D341Med (cell line): ENCODE measurements at regions not wholly inside any gene's neighbourhood (a gene's known extent, or its start where the extent isn't known, plus 50 kb on each side); places are given as distances from the start of the nearest gene placed in this dataset.
"Not testable (repeated sequence)": the region's sequence is repeated elsewhere in the genome, so short reads cannot be mapped to it uniquely, and the experiment has no call there.

Experiments used
- DNase-seq: peaks from one replicate; pipeline ENCODE4 v3.0.0; 2012; ENCODE audit warnings: low spot score

GRCh38 chr9:761793-762560 lies 79.5 kb upstream of the DMRT1 start:
- DNase-seq: no peak

GRCh38 chr9:763692-764091 lies 77.8 kb upstream of the DMRT1 start:
- DNase-seq: no peak

- peak; percentile 75 for DNase-seq
Measured at GRCh38 chr9:764105-764524, 77.4 kb upstream of the DMRT1 start.

- DNase-seq: no peak
Measured at GRCh38 chr9:764986-765385, 76.5 kb upstream of the DMRT1 start.

GRCh38 chr9:767061-767561 lies 74.4 kb upstream of the DMRT1 start:
- not testable (repeated sequence) for DNase-seq

- DNase-seq: no peak
Measured at GRCh38 chr9:776086-776485, 65.4 kb upstream of the DMRT1 start.

- DNase-seq: no peak
Measured at GRCh38 chr9:777978-778377, 63.5 kb upstream of the DMRT1 start.

- no peak for DNase-seq
Measured at GRCh38 chr9:784202-784601, 57.3 kb upstream of the DMRT1 start.

GRCh38 chr9:784916-785315 lies 56.6 kb upstream of the DMRT1 start:
- DNase-seq: no peak

GRCh38 chr9:785997-786396 lies 55.5 kb upstream of the DMRT1 start:
- no peak for DNase-seq

- DNase-seq: no peak
Measured at GRCh38 chr9:786405-786804, 55.1 kb upstream of the DMRT1 start.

GRCh38 chr9:788777-789176 lies 52.7 kb upstream of the DMRT1 start:
- DNase-seq: no peak
